Astrocyte (in vitro differentiated cells and primary cell): ENCODE measurements at regions not wholly inside any gene's neighbourhood (a gene's known extent, or its start where the extent isn't known, plus 50 kb on each side); places are given as distances from the start of the nearest gene placed in this dataset.

Experiments
- EZH2 ChIP-seq: IDR thresholded peaks from 2 replicates; pipeline ENCODE4 v1.6.1; 2012; ENCODE audit warnings: mild to moderate bottlenecking, low read length, inconsistent platforms; ENCODE audit not compliant: insufficient read depth
- TF ChIP-seq, protein P1 (sequence below): IDR thresholded peaks from 2 replicates; pipeline ENCODE4 v1.5.1; 2011; ENCODE audit warnings: low read depth, mild to moderate bottlenecking, inconsistent platforms, low read length, moderate library complexity; ENCODE audit not compliant: insufficient read depth

DNA sequence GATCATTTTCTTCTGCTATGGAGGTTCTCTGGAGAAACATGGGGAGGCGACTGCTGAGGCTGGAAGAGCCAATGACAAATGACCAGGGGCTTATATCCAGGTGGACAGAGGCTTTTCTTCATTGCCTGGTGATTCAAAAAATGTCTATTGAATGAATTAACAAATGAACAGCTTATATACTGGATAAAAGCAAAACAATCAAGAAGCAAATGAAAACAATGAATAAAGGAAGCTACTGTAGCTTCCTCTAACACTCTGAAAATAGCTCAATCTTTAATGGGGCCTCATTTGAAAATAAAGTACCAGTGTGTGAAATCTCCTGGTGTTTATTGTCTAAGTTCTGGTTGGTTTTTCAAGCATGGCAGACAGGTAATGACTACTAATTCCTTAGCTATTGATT, 167.5 kb upstream of the TMTC4 start:
- TF ChIP-seq, protein P1, sequence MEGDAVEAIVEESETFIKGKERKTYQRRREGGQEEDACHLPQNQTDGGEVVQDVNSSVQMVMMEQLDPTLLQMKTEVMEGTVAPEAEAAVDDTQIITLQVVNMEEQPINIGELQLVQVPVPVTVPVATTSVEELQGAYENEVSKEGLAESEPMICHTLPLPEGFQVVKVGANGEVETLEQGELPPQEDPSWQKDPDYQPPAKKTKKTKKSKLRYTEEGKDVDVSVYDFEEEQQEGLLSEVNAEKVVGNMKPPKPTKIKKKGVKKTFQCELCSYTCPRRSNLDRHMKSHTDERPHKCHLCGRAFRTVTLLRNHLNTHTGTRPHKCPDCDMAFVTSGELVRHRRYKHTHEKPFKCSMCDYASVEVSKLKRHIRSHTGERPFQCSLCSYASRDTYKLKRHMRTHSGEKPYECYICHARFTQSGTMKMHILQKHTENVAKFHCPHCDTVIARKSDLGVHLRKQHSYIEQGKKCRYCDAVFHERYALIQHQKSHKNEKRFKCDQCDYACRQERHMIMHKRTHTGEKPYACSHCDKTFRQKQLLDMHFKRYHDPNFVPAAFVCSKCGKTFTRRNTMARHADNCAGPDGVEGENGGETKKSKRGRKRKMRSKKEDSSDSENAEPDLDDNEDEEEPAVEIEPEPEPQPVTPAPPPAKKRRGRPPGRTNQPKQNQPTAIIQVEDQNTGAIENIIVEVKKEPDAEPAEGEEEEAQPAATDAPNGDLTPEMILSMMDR: no peak
- TF ChIP-seq EZH2: no peak
